A549 (cell line): ENCODE measurements at regions not wholly inside any gene's neighbourhood (a gene's known extent, or its start where the extent isn't known, plus 50 kb on each side); places are given as distances from the start of the nearest gene placed in this dataset.

Experiments
- ATAC-seq, 2 experiments: fragments of 200-7000 bp in 1 of 2; fragments of >200 bp in 1 of 2; cut with Nextera tagmentation in 1 of 2; cut with Tn5 transposase in 1 of 2; 3 replicates each; pipeline versions ENCODE4 v1.8.0 to v1.9.1; 2018 to 2020; ENCODE audit warnings: mild to moderate bottlenecking in 1 of 2, moderate library complexity in 1 of 2
- CTCF ChIA-PET: fragments of 300-600 bp; sonication (Branson Sonifier 250); formaldehyde crosslinking; extraction: SDS; loops from one replicate; lab custom pipeline; 2021; ENCODE audit warnings: antibody characterized with exemption, inconsistent platforms; lab: Yijun Ruan, JAX
- POLR2A ChIA-PET: fragments of 350-600 bp; formaldehyde crosslinking; extraction: SDS; loops from one replicate; lab custom pipeline; 2021; ENCODE audit warnings: antibody characterized with exemption, inconsistent platforms; lab: Yijun Ruan, JAX
- DNase-seq, 2 experiments: peaks; one replicate each; pipeline versions ENCODE4 v3.0.0 to v3.0.0-alpha.2; 2011 to 2016; ENCODE audit warnings: low read depth in 1 of 2, low spot score in 1 of 2
- FAIRE-seq: peaks from 2 replicates; lab custom pipeline; 2011; peaks lifted over from hg19 to GRCh38; lab: Jason Lieb, UNC
- H3K27ac ChIP-seq, 2 experiments: fragments of >200 bp; sonication (Bioruptor Twin); formaldehyde crosslinking; 3 replicates each; pipeline ENCODE4 v1.5.1; 2016 to 2017
- H3K4me1 ChIP-seq: fragments of >200 bp; sonication (Bioruptor Twin); formaldehyde crosslinking; 3 replicates; pipeline ENCODE4 v1.6.1; 2016
- H3K4me2 ChIP-seq: fragments of >200 bp; sonication (Bioruptor Twin); formaldehyde crosslinking; 3 replicates; pipeline ENCODE4 v1.6.1; 2016
- H3K4me3 ChIP-seq: fragments of >200 bp; sonication (Bioruptor Twin); formaldehyde crosslinking; 3 replicates; pipeline ENCODE4 v1.5.1; 2016
- H3K9me3 ChIP-seq: fragments of >200 bp; sonication (Bioruptor Twin); formaldehyde crosslinking; 3 replicates; pipeline ENCODE4 v1.6.1; 2016
- CEBPB ChIP-seq, 2 experiments: fragments of >200 bp in 1 of 2; sonication (Bioruptor Twin) in 1 of 2; formaldehyde crosslinking in 1 of 2; IDR thresholded peaks; 2 replicates each; pipeline ENCODE4 v1.6.1; 2012 to 2016
- CHD2 ChIP-seq: fragments of 150-350 bp; IDR thresholded peaks from 2 replicates; pipeline ENCODE4 v1.6.1; 2014; ENCODE audit warnings: low read length; ENCODE audit not compliant: partially characterized antibody
- CHD4 ChIP-seq: fragments of 200-600 bp; sonication (generic); IDR thresholded peaks from 2 replicates; pipeline ENCODE4 v1.6.1; 2016; ENCODE audit warnings: antibody characterized with exemption, mild to moderate bottlenecking, borderline replicate concordance
- EHMT2 ChIP-seq: fragments of 200-600 bp; sonication (generic); IDR thresholded peaks from 2 replicates; pipeline ENCODE4 v1.6.1; 2016; ENCODE audit warnings: antibody characterized with exemption, low read depth, mild to moderate bottlenecking, moderate library complexity
- FOXS1 ChIP-seq: fragments of 250-450 bp; sonication (Bioruptor Pico); IDR thresholded peaks from 2 replicates; pipeline ENCODE4 v1.5.0; 2020; ENCODE audit warnings: mild to moderate bottlenecking, moderate library complexity
- GATA3 ChIP-seq: IDR thresholded peaks from 2 replicates; pipeline ENCODE4 v1.6.1; 2012; ENCODE audit warnings: borderline replicate concordance
- HDAC2 ChIP-seq: fragments of 200-600 bp; sonication (generic); IDR thresholded peaks from 2 replicates; pipeline ENCODE4 v1.6.1; 2016
- HEYL ChIP-seq: fragments of 250-450 bp; sonication (Bioruptor Pico); IDR thresholded peaks from 2 replicates; pipeline ENCODE4 v1.8.0; 2021; ENCODE audit warnings: mild to moderate bottlenecking, moderate library complexity
- HOXA7 ChIP-seq: fragments of 250-450 bp; sonication (Bioruptor Pico); IDR thresholded peaks from 2 replicates; pipeline ENCODE4 v1.5.0; 2020; ENCODE audit warnings: mild to moderate bottlenecking, moderate library complexity
- HOXB5 ChIP-seq: fragments of 250-450 bp; sonication (Bioruptor Pico); IDR thresholded peaks from 2 replicates; pipeline ENCODE4 v1.5.0; 2020; ENCODE audit warnings: mild to moderate bottlenecking, moderate library complexity
- KDM1A ChIP-seq: fragments of 200-600 bp; sonication (generic); IDR thresholded peaks from 2 replicates; pipeline ENCODE4 v1.6.1; 2016; ENCODE audit warnings: low read depth, mild to moderate bottlenecking
- KDM5A ChIP-seq: fragments of 200-600 bp; sonication (generic); IDR thresholded peaks from 2 replicates; pipeline ENCODE4 v1.6.1; 2016; ENCODE audit warnings: antibody characterized with exemption, mild to moderate bottlenecking
- MAFK ChIP-seq: fragments of 450-650 bp; IDR thresholded peaks from 2 replicates; pipeline ENCODE4 v1.6.1; 2014; ENCODE audit not compliant: partially characterized antibody
- MYC ChIP-seq: IDR thresholded peaks from 2 replicates; pipeline ENCODE4 v1.6.1; 2012; ENCODE audit warnings: mild to moderate bottlenecking, inconsistent platforms, low read length, improper control_type of control experiment, borderline replicate concordance
- NPAS2 ChIP-seq: fragments of 250-450 bp; sonication (Bioruptor Pico); IDR thresholded peaks from 2 replicates; pipeline ENCODE4 v1.8.0; 2022; ENCODE audit warnings: mild to moderate bottlenecking, moderate library complexity, borderline replicate concordance
- POLR2AphosphoS2 ChIP-seq: conservative IDR thresholded peaks from 2 replicates; pipeline ENCODE4 v1.6.1; 2012; ENCODE audit warnings: low read length, improper control_type of control experiment, inconsistent platforms
- RCOR1 ChIP-seq: fragments of 150-350 bp; IDR thresholded peaks from 2 replicates; pipeline ENCODE4 v1.6.1; 2014; ENCODE audit warnings: antibody characterized with exemption, low read length, low read depth
- RNF2 ChIP-seq: fragments of 200-600 bp; sonication (generic); IDR thresholded peaks from 2 replicates; pipeline ENCODE4 v1.6.1; 2016; ENCODE audit warnings: low read depth, mild to moderate bottlenecking, antibody characterized with exemption, moderate library complexity, borderline replicate concordance
- ZFP36 ChIP-seq: fragments of 450-650 bp; IDR thresholded peaks from 2 replicates; pipeline ENCODE4 v1.6.1; 2014; ENCODE audit warnings: borderline replicate concordance; ENCODE audit not compliant: partially characterized antibody
- ZNF302 ChIP-seq: fragments of 250-450 bp; sonication (Bioruptor Pico); IDR thresholded peaks from 2 replicates; pipeline ENCODE4 v1.9.0; 2021; ENCODE audit warnings: inconsistent platforms, mild to moderate bottlenecking, moderate library complexity
- WGBS: methylation state at CpG from one replicate; pipeline ENCODE4 v1.1.6; 2017; ENCODE audit errors: missing lambda C conversion rate; 5-methylcytosine and 5-hydroxymethylcytosine counted together
- TF ChIP-seq, protein P1 (sequence below): fragments of 150-350 bp; IDR thresholded peaks from 2 replicates; pipeline ENCODE4 v1.6.1; 2014; ENCODE audit warnings: low read depth, mild to moderate bottlenecking, low read length
- TF ChIP-seq, protein P2 (sequence below): fragments of 450-650 bp; IDR thresholded peaks from 2 replicates; pipeline ENCODE4 v1.6.1; 2014; ENCODE audit warnings: antibody characterized with exemption
- TF ChIP-seq, protein P3 (sequence below): fragments of >200 bp; sonication (Bioruptor Twin); formaldehyde crosslinking; IDR thresholded peaks from 3 replicates; pipeline ENCODE4 v1.6.1; 2016
- TF ChIP-seq, protein P4 (sequence below): fragments of >200 bp; sonication (Bioruptor Twin); formaldehyde crosslinking; IDR thresholded peaks from 2 replicates; pipeline ENCODE4 v1.6.1; 2016
- TF ChIP-seq, protein P5 (sequence below): fragments of 250-450 bp; sonication (Bioruptor Pico); IDR thresholded peaks from 2 replicates; pipeline ENCODE4 v1.5.0; 2020; ENCODE audit warnings: low read depth, mild to moderate bottlenecking, moderate library complexity
- TF ChIP-seq, protein P6 (sequence below): IDR thresholded peaks from 2 replicates; pipeline ENCODE4 v1.6.1; 2012

DNA sequence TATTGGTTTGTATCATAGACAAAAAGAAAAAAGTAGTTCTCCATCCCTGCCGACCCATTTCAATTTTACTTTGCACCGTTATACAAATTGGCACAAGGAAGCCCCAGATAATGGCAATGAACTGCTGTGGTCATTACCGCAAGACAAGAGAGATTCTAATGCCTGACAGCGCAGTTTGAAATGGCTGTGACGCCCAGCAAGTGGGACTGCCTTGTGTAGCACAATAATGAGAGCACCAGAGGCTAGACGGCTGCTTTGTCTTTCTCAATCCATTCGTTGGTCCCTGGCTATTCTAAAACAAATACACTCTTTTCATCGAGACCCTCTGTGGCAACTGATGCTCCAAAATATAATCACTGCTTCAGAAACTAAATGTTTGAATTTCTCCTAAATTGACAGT lies 192.4 kb upstream of the NEIL3 start:
- ChIA-PET POLR2A (no interaction called here), CTCF (no interaction called here)
- 55% methylated on average over 8 of the region's 8 CpGs for WGBS
- ATAC-seq (no peak), DNase-seq (no peak), FAIRE-seq (no peak)
- Histone ChIP-seq H3K4me3 (no peak overlapping the region), H3K27ac (no peak overlapping the region), H3K4me1 (no peaks in the 10 kb centered on the region), H3K9me3 (no peaks in the 10 kb centered on the region), H3K4me2 (no peak overlapping the region)
- TF ChIP-seq, protein P1, sequence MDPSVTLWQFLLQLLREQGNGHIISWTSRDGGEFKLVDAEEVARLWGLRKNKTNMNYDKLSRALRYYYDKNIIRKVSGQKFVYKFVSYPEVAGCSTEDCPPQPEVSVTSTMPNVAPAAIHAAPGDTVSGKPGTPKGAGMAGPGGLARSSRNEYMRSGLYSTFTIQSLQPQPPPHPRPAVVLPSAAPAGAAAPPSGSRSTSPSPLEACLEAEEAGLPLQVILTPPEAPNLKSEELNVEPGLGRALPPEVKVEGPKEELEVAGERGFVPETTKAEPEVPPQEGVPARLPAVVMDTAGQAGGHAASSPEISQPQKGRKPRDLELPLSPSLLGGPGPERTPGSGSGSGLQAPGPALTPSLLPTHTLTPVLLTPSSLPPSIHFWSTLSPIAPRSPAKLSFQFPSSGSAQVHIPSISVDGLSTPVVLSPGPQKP, result no peak

DNA sequence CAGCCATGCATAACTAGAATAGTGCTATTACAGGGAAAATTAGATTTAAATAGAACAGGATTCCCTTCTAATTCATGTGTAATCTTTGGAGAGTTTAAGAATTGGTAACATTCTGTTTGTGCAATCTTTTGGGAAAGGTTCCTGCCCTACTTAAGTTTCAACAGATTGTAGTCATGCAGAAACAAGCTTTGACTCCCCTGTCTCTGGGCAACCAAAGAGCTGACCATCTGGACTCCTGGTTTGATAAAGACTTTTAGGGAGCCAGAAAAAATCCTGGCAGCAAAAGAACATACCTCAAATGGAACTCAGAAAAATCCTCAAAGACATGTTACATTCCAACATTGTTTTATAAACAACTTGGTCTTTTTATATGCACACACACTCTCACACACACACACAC lies 191.1 kb upstream of the NEIL3 start:
- no peak overlapping the region for H3K4me3 ChIP-seq
- DNase-seq, result no peak
- H3K9me3 ChIP-seq, result no peaks in the 10 kb centered on the region
- no peak for ATAC-seq
- ChIA-PET POLR2A (no interaction called here), CTCF (no interaction called here)
- H3K27ac ChIP-seq, result no peak overlapping the region
- TF ChIP-seq HOXA7 (CRISPR knock-in tag), result no peak
- no peak for TF ChIP-seq CEBPB (IDR thresholded peaks at IDR 0.05)
- no peak for TF ChIP-seq MAFK
- TF ChIP-seq FOXS1, result no peak
- TF ChIP-seq HEYL (CRISPR knock-in tag), result no peak
- TF ChIP-seq HOXB5 (CRISPR knock-in tag), result no peak
- no peak for TF ChIP-seq CHD4
- no peak for TF ChIP-seq GATA3
- no peak for TF ChIP-seq POLR2AphosphoS2
- no peak for TF ChIP-seq HDAC2
- TF ChIP-seq KDM1A, result no peak
- FAIRE-seq, result no peak
- no peak overlapping the region for H3K4me2 ChIP-seq
- H3K4me1 ChIP-seq, result no peaks in the 10 kb centered on the region

DNA sequence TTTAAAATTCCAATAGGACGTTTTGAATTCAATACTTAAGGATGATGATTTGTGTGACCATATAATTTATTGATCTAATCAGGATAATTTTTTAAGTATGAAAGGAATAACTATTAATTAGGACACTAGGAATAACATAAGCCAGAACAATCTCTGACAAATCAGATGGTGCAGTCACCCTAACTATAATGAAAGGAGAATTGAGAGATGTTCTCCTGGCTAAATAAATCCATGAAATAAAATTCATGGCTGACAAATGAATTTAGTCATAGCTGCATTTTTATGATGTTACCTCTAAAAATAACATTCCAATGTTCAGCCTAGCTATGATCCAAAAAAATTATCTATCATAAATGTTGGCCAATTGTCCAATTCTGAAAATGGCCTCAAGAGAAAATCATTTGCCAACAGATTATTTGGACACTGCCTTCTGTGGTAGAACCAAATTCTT lies 190.6 kb upstream of the NEIL3 start:
- Histone ChIP-seq H3K9me3 (no peaks in the 10 kb centered on the region), H3K4me3 (no peak overlapping the region), H3K4me1 (no peaks in the 10 kb centered on the region), H3K27ac (no peak overlapping the region), H3K4me2 (no peak overlapping the region)
- POLR2A ChIA-PET, result no interaction called here
- 3% methylated on average over 1 of the region's 1 CpG for WGBS
- DNase-seq (no peak), FAIRE-seq (no peak), ATAC-seq (no peak)
- TF ChIP-seq RCOR1, result no peak
- TF ChIP-seq, protein P2, sequence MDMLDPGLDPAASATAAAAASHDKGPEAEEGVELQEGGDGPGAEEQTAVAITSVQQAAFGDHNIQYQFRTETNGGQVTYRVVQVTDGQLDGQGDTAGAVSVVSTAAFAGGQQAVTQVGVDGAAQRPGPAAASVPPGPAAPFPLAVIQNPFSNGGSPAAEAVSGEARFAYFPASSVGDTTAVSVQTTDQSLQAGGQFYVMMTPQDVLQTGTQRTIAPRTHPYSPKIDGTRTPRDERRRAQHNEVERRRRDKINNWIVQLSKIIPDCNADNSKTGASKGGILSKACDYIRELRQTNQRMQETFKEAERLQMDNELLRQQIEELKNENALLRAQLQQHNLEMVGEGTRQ, result no peak
- TF ChIP-seq HOXB5 (CRISPR knock-in tag), result no peak
- no peak for TF ChIP-seq KDM1A
- TF ChIP-seq, protein P3, sequence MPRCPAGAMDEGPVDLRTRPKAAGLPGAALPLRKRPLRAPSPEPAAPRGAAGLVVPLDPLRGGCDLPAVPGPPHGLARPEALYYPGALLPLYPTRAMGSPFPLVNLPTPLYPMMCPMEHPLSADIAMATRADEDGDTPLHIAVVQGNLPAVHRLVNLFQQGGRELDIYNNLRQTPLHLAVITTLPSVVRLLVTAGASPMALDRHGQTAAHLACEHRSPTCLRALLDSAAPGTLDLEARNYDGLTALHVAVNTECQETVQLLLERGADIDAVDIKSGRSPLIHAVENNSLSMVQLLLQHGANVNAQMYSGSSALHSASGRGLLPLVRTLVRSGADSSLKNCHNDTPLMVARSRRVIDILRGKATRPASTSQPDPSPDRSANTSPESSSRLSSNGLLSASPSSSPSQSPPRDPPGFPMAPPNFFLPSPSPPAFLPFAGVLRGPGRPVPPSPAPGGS, result no peak
- no peak for TF ChIP-seq KDM5A
- CTCF ChIA-PET, result no interaction called here

DNA sequence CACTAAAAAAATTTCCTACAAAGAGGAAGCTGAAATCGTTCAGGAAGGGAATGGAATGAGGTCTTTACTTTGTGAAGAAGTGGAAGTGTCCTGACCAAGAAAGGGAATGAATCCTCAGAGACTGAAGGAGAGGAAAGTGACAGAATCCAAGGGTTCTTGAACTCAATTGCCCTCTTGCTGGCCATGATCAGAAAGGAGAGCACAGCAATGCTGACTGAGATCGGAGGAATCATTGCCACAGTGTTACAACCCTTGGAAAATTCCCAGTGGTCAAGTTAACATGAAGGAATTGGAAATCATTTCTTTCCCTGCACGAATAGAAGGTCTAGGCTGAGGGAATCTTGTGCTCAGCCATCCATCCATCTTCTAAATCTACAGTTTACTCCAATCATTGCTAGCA lies 190.0 kb upstream of the NEIL3 start:
- no peaks in the 10 kb centered on the region for H3K9me3 ChIP-seq
- WGBS, result 16% methylated on average over 3 of the region's 3 CpGs
- no peak overlapping the region for H3K4me3 ChIP-seq
- ChIA-PET POLR2A (no interaction called here), CTCF (no interaction called here)
- no peak overlapping the region for H3K27ac ChIP-seq
- no peak overlapping the region for H3K4me2 ChIP-seq
- ATAC-seq (no peak), FAIRE-seq (no peak), DNase-seq (no peak)
- H3K4me1 ChIP-seq, result no peaks in the 10 kb centered on the region
- TF ChIP-seq HEYL (CRISPR knock-in tag) (no peak), ZFP36 (no peak), CHD2 (no peak), CHD4 (no peak), EHMT2 (no peak), MYC (no peak), NPAS2 (CRISPR knock-in tag) (no peak), GATA3 (no peak), RNF2 (no peak), CEBPB (IDR thresholded peaks at IDR 0.05) (no peak), ZNF302 (CRISPR knock-in tag) (no peak)
- TF ChIP-seq, protein P4, sequence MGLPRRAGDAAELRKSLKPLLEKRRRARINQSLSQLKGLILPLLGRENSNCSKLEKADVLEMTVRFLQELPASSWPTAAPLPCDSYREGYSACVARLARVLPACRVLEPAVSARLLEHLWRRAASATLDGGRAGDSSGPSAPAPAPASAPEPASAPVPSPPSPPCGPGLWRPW, result no peak
- TF ChIP-seq, protein P5, sequence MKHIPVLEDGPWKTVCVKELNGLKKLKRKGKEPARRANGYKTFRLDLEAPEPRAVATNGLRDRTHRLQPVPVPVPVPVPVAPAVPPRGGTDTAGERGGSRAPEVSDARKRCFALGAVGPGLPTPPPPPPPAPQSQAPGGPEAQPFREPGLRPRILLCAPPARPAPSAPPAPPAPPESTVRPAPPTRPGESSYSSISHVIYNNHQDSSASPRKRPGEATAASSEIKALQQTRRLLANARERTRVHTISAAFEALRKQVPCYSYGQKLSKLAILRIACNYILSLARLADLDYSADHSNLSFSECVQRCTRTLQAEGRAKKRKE (CRISPR knock-in tag), result no peak
- TF ChIP-seq, protein P6, sequence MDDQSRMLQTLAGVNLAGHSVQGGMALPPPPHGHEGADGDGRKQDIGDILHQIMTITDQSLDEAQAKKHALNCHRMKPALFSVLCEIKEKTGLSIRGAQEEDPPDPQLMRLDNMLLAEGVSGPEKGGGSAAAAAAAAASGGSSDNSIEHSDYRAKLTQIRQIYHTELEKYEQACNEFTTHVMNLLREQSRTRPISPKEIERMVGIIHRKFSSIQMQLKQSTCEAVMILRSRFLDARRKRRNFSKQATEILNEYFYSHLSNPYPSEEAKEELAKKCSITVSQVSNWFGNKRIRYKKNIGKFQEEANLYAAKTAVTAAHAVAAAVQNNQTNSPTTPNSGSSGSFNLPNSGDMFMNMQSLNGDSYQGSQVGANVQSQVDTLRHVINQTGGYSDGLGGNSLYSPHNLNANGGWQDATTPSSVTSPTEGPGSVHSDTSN, result no peak
